A549 (cell line): ENCODE measurements at regions not wholly inside any gene's neighbourhood (a gene's known extent, or its start where the extent isn't known, plus 50 kb on each side); places are given as distances from the start of the nearest gene placed in this dataset.

ENCODE experiments used
- ESRRA ChIP-seq: fragments of 150-350 bp; IDR thresholded peaks from 2 replicates; pipeline ENCODE4 v1.6.1; 2014; ENCODE audit warnings: mild to moderate bottlenecking, low read length, borderline replicate concordance
- FOSL2 ChIP-seq, 2 experiments: fragments of 450-650 bp in 1 of 2; fragments of >200 bp in 1 of 2; sonication (Bioruptor Twin) in 1 of 2; formaldehyde crosslinking; IDR thresholded peaks; 2 replicates each; pipeline versions ENCODE4 v1.5.0 to v1.6.1; 2016 to 2020; ENCODE audit warnings: mild to moderate bottlenecking in 1 of 2, moderate library complexity in 1 of 2
- HDAC2 ChIP-seq: fragments of 200-600 bp; sonication (generic); IDR thresholded peaks from 2 replicates; pipeline ENCODE4 v1.6.1; 2016
- KDM1A ChIP-seq: fragments of 200-600 bp; sonication (generic); IDR thresholded peaks from 2 replicates; pipeline ENCODE4 v1.6.1; 2016; ENCODE audit warnings: low read depth, mild to moderate bottlenecking
- POLR2A ChIP-seq: IDR thresholded peaks from 2 replicates; pipeline ENCODE4 v1.6.1; 2012; ENCODE audit warnings: mild to moderate bottlenecking, low read length
- TF ChIP-seq, protein P1 (sequence below): fragments of >200 bp; sonication (Bioruptor Twin); formaldehyde crosslinking; IDR thresholded peaks from 3 replicates; pipeline ENCODE4 v1.5.1; 2016
- TF ChIP-seq, protein P2 (sequence below): IDR thresholded peaks from 2 replicates; pipeline ENCODE4 v1.6.1; 2012

DNA sequence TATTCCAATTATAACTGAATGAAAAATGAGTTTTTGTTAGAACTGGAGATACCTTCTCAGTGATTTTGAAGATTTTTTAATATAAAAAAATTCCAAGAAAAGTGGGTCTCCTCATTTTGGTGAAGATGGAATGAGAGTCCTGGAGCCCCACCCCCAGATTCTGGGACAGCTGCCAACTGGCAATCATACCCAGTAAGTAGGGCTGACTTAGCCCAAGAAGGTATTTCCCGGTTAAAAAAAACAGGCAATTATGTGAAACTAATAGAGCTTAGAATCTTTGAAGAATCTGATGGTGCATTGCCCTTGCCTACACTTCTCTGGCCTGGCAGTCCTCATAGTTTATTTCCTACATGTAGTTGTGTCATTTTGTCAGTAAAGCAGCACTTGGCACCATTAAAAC is 52.8 kb upstream of the VWDE start:
- TF ChIP-seq, protein P1, sequence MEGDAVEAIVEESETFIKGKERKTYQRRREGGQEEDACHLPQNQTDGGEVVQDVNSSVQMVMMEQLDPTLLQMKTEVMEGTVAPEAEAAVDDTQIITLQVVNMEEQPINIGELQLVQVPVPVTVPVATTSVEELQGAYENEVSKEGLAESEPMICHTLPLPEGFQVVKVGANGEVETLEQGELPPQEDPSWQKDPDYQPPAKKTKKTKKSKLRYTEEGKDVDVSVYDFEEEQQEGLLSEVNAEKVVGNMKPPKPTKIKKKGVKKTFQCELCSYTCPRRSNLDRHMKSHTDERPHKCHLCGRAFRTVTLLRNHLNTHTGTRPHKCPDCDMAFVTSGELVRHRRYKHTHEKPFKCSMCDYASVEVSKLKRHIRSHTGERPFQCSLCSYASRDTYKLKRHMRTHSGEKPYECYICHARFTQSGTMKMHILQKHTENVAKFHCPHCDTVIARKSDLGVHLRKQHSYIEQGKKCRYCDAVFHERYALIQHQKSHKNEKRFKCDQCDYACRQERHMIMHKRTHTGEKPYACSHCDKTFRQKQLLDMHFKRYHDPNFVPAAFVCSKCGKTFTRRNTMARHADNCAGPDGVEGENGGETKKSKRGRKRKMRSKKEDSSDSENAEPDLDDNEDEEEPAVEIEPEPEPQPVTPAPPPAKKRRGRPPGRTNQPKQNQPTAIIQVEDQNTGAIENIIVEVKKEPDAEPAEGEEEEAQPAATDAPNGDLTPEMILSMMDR = no peak
- no peak for TF ChIP-seq KDM1A
- TF ChIP-seq FOSL2 (IDR thresholded peaks at IDR 0.05) = no peak
- TF ChIP-seq FOSL2 (CRISPR knock-in tag; IDR thresholded peaks at IDR 0.05) = no peak
- TF ChIP-seq HDAC2 = no peak
- no peak for TF ChIP-seq ESRRA
- no peak for TF ChIP-seq POLR2A
- TF ChIP-seq, protein P2, sequence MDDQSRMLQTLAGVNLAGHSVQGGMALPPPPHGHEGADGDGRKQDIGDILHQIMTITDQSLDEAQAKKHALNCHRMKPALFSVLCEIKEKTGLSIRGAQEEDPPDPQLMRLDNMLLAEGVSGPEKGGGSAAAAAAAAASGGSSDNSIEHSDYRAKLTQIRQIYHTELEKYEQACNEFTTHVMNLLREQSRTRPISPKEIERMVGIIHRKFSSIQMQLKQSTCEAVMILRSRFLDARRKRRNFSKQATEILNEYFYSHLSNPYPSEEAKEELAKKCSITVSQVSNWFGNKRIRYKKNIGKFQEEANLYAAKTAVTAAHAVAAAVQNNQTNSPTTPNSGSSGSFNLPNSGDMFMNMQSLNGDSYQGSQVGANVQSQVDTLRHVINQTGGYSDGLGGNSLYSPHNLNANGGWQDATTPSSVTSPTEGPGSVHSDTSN = no peak
